GM12892 (cell line): ENCODE measurements at regions not wholly inside any gene's neighbourhood (a gene's known extent, or its start where the extent isn't known, plus 50 kb on each side); places are given as distances from the start of the nearest gene placed in this dataset.

Source experiments
- POLR2A ChIP-seq: IDR thresholded peaks from 2 replicates; pipeline ENCODE4 v1.6.1; 2011; ENCODE audit warnings: low read depth, low read length, control low read depth
- POLR2AphosphoS5 ChIP-seq: IDR thresholded peaks from 2 replicates; pipeline ENCODE4 v1.6.1; 2011; ENCODE audit warnings: low read depth, low read length, control low read depth

- TF ChIP-seq POLR2A (no peak), POLR2AphosphoS5 (no peak)
These were observed 197.5 kb downstream of the C7orf25 start for GRCh38 chr7:42714356-42714755.
